Liver (tissue), 7 donors: ENCODE measurements at regions not wholly inside any gene's neighbourhood (a gene's known extent, or its start where the extent isn't known, plus 50 kb on each side); places are given as distances from the start of the nearest gene placed in this dataset.

ENCODE experiments used
- DNase-seq: peaks from one replicate; pipeline ENCODE4 v3.0.0-alpha.2; 2017; ENCODE audit warnings: low spot score
- H3K27ac ChIP-seq, 2 donors: one replicate each; pipeline ENCODE4 v1.7.0; 2013; ENCODE audit warnings: inconsistent platforms in 2 of 2, low read length in 2 of 2, control low read depth in 1 of 2, low read depth in 1 of 2, mild to moderate bottlenecking in 1 of 2
- H3K27me3 ChIP-seq, 4 donors: one replicate each; pipeline versions ENCODE4 v1.6.1 to v1.7.0; 2013; ENCODE audit warnings: low read length in 3 of 4, inconsistent platforms in 1 of 4, mild to moderate bottlenecking in 1 of 4, moderate library complexity in 1 of 4; ENCODE audit not compliant: control insufficient read depth in 4 of 4, insufficient read depth in 4 of 4
- H3K36me3 ChIP-seq, 4 donors: one replicate each; pipeline versions ENCODE4 v1.6.1 to v1.7.0; 2013; ENCODE audit warnings: low read length in 3 of 4, mild to moderate bottlenecking in 3 of 4, low read depth in 1 of 4, moderate library complexity in 1 of 4; ENCODE audit not compliant: control insufficient read depth in 4 of 4, insufficient read depth in 3 of 4
- H3K4me1 ChIP-seq, 4 donors: one replicate each; pipeline versions ENCODE4 v1.6.1 to v1.7.0; 2013; ENCODE audit warnings: low read length in 3 of 4, mild to moderate bottlenecking in 3 of 4, moderate library complexity in 1 of 4; ENCODE audit not compliant: control insufficient read depth in 4 of 4, insufficient read depth in 4 of 4
- H3K4me3 ChIP-seq, 3 donors: one replicate each; pipeline versions ENCODE4 v1.6.1 to v1.7.0; 2013; ENCODE audit warnings: low read length in 3 of 3, control low read depth in 1 of 3, low read depth in 1 of 3, mild to moderate bottlenecking in 1 of 3
- H3K9ac ChIP-seq, 2 donors: one replicate each; pipeline ENCODE4 v1.7.0; 2013; ENCODE audit warnings: low read length in 2 of 2, mild to moderate bottlenecking in 2 of 2, moderate library complexity in 2 of 2, control low read depth in 1 of 2, low read depth in 1 of 2
- H3K9me3 ChIP-seq, 4 donors: one replicate each; pipeline versions ENCODE4 v1.6.1 to v1.7.0; 2013; ENCODE audit warnings: low read length in 3 of 4; ENCODE audit not compliant: control insufficient read depth in 4 of 4
- EGR1 ChIP-seq, 2 donors: IDR thresholded peaks; 2 replicates each; pipeline ENCODE4 v1.6.1; 2016 to 2018; ENCODE audit warnings: antibody characterized with exemption in 2 of 2, low read depth in 2 of 2
- FOXA1 ChIP-seq: IDR thresholded peaks from 2 replicates; pipeline ENCODE4 v1.6.1; 2016; ENCODE audit warnings: antibody characterized with exemption
- GABPA ChIP-seq, 2 donors: IDR thresholded peaks in 1 of 2; conservative IDR thresholded peaks in 1 of 2; 2 replicates each; pipeline ENCODE4 v1.6.1; 2016; ENCODE audit warnings: antibody characterized with exemption in 2 of 2, mild to moderate bottlenecking in 1 of 2, moderate library complexity in 1 of 2
- HNF4A ChIP-seq, 2 donors: conservative IDR thresholded peaks; 2 replicates each; pipeline ENCODE4 v1.6.1; 2016; ENCODE audit warnings: antibody characterized with exemption in 2 of 2, mild to moderate bottlenecking in 2 of 2
- JUND ChIP-seq, 2 donors: IDR thresholded peaks; 2 replicates each; pipeline ENCODE4 v1.6.1; 2016; ENCODE audit warnings: antibody characterized with exemption in 2 of 2
- RXRA ChIP-seq, 2 donors: IDR thresholded peaks; 2 replicates each; pipeline ENCODE4 v1.6.1; 2017 to 2018; ENCODE audit warnings: antibody characterized with exemption in 2 of 2, mild to moderate bottlenecking in 1 of 2
- SP1 ChIP-seq: IDR thresholded peaks from 2 replicates; pipeline ENCODE4 v1.6.1; 2018; ENCODE audit warnings: antibody characterized with exemption, mild to moderate bottlenecking
- WGBS: extraction: QIAGEN DNeasy Blood & Tissue Kit; methylation state at CpG from one replicate; pipeline ENCODE4 v1.1.7; 2013; 5-methylcytosine and 5-hydroxymethylcytosine counted together
- TF ChIP-seq, protein P1 (sequence below): IDR thresholded peaks from 2 replicates; pipeline ENCODE4 v1.6.1; 2016; ENCODE audit warnings: antibody characterized with exemption, mild to moderate bottlenecking
- TF ChIP-seq, protein P2 (sequence below): IDR thresholded peaks from 2 replicates; pipeline ENCODE4 v1.6.1; 2016; ENCODE audit warnings: antibody characterized with exemption
- donor health status: healthy.
- donor health status: healthy.
- donor health status: healthy.
- donor health status: healthy.

DNA sequence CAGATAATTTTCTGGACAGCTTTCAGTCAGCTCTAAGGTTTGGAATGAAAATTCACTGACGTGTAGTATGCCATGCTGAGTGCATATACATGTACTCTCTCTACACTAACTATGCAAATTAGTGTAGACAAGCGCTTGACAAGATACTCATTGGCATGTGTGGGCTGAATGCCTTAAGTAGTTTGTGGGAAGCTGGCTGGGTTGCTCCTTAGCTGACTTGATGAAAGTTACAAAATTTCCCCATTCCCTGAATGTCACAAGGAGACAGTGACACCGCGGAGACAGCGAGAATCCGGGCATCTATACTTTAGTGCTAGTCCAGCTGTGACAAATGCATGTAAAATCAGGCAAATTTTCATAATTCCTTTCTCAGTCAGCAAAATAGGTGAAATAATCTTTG lies 51.6 kb upstream of the C5orf46 start (continued):
- TF ChIP-seq, protein P1, sequence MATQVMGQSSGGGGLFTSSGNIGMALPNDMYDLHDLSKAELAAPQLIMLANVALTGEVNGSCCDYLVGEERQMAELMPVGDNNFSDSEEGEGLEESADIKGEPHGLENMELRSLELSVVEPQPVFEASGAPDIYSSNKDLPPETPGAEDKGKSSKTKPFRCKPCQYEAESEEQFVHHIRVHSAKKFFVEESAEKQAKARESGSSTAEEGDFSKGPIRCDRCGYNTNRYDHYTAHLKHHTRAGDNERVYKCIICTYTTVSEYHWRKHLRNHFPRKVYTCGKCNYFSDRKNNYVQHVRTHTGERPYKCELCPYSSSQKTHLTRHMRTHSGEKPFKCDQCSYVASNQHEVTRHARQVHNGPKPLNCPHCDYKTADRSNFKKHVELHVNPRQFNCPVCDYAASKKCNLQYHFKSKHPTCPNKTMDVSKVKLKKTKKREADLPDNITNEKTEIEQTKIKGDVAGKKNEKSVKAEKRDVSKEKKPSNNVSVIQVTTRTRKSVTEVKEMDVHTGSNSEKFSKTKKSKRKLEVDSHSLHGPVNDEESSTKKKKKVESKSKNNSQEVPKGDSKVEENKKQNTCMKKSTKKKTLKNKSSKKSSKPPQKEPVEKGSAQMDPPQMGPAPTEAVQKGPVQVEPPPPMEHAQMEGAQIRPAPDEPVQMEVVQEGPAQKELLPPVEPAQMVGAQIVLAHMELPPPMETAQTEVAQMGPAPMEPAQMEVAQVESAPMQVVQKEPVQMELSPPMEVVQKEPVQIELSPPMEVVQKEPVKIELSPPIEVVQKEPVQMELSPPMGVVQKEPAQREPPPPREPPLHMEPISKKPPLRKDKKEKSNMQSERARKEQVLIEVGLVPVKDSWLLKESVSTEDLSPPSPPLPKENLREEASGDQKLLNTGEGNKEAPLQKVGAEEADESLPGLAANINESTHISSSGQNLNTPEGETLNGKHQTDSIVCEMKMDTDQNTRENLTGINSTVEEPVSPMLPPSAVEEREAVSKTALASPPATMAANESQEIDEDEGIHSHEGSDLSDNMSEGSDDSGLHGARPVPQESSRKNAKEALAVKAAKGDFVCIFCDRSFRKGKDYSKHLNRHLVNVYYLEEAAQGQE, result no peak
- TF ChIP-seq FOXA1 (no peak), RXRA (IDR thresholded peaks at IDR 0.05) (no peak), SP1 (no peak), GABPA (IDR thresholded peaks at IDR 0.05 in 1 of 2, conservative IDR thresholded peaks at IDR 0.05 in 1 of 2) (no peak), JUND (IDR thresholded peaks at IDR 0.05) (no peak)

DNA sequence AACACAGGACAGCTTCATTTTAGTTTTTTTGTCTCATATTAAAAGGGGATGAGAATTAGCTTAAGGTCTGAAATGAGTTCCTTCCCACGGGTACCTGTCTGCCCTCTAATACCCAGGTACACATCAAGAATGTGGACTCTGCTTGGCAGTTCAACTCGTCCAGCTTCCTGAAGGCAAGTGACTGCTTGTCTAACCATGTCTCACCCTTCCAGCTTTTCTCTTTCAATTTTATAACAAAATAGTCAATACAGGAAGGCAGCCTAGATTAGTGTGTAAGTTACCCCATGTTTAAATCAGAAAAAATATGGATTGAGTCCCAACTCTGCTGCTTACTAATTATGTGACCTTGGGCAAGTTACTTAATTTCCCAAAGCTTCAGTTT lies 50.5 kb upstream of the C5orf46 start:
- no peaks in the 10 kb centered on the region for H3K27me3 ChIP-seq
- no peaks in the 10 kb centered on the region for H3K36me3 ChIP-seq
- WGBS, result 58% methylated on average over 2 of the region's 2 CpGs
- no peak overlapping the region for H3K27ac ChIP-seq
- DNase-seq, result no peak
- H3K9ac ChIP-seq, result no peak overlapping the region
- no peak for TF ChIP-seq EGR1 (IDR thresholded peaks at IDR 0.05; ENCODE audit: low read depth in 2 of 2)
- TF ChIP-seq, protein P2, sequence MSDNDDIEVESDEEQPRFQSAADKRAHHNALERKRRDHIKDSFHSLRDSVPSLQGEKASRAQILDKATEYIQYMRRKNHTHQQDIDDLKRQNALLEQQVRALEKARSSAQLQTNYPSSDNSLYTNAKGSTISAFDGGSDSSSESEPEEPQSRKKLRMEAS, result no peak
- no peak for TF ChIP-seq HNF4A (conservative IDR thresholded peaks at IDR 0.05)
- H3K9me3 ChIP-seq, result no peaks in the 10 kb centered on the region
- H3K4me3 ChIP-seq, result no peak overlapping the region
- no peaks in the 10 kb centered on the region for H3K4me1 ChIP-seq

DNA sequence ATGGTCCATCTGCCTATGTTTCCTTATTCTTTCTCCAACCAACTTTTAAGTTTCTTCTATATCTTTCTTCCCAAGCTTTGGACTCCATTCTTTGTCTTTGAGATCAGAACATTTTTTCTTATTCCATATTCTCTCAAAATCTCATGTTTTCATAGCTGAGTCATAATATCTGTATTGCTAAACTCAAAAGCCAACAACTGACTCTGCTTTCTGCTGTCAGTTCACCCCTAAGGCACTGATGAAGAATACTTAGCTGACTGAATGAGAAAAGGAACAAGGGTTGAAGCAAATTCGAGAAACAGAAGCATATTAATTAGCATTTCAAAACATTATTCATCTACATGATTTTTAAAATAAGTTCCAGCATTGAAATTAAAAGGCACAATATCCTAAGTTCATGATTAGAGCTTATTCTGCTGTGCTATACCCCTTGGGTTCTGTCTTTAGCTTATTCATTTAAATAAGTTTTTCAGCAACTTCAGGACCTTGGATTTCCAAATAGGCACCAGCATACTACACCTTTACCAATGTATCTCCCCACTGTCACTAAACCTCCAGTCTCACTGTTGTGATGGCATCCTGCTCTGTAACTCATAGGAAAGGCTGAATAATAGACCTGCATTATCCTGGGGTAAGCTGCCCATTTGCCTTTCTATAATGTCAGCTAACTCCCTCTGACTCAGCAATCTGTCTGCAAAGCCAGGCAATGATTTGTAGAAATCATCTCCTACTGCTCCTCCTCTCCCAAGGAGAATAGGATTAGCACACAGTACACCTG lies 49.9 kb upstream of the C5orf46 start:
- WGBS, result 63% methylated on average over 1 of the region's 1 CpG
- no peaks in the 10 kb centered on the region for H3K27me3 ChIP-seq
- no peak overlapping the region for H3K27ac ChIP-seq
- no peak overlapping the region for H3K9ac ChIP-seq
- no peak for DNase-seq
- H3K9me3 ChIP-seq, result no peaks in the 10 kb centered on the region
- H3K36me3 ChIP-seq, result no peaks in the 10 kb centered on the region
- no peak overlapping the region for H3K4me3 ChIP-seq
- no peaks in the 10 kb centered on the region for H3K4me1 ChIP-seq
- TF ChIP-seq FOXA1, result no peak
